ENCODE measurements at regions not wholly inside any gene's neighbourhood (a gene's known extent, or its start where the extent isn't known, plus 50 kb on each side); places are given as distances from the start of the nearest gene placed in this dataset.
"Not testable (repeated sequence)": the region's sequence is repeated elsewhere in the genome, so short reads cannot be mapped to it uniquely, and the experiment has no call there.

DNA sequence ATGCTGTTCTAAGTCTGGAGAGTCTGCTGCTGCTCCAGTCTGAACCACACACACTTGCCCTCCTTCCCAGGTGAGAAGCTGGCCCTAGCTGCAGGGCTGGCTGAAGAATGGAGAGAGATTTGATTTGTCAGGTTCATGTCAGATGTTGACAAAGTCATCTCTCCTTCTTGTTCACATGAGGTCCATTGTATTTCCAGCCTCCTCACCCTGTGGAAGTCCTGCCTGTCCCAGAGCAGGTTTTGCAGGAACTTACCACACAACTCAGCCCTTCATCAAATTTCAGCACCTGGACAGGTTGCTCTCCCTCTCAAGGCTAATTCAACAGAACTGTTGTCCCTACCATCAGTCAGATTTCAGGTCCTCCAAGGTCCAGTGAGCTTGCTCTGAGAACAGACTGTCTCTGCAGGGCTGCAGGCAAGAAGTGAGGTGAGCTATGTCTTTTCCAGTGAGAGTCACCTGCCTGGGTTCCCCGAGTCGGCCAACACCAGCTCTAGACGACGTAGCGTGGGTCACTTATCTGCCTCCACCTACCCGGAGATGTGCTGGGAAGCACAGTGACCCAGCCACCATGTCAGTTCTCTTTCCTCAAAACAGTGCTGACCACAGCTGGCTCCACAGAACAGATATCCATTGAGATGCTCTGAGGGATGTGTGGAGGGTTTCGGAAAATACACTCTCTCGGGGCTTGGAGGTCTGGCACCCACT is 58.0 kb upstream of the CD93 start:
- Histone ChIP-seq H3K36me3 (no peaks in the 10 kb centered on the region), H3K27me3 (no peaks in the 10 kb centered on the region), H3K9me3 (ENCODE audit: low read depth) (no peaks in the 10 kb centered on the region), H3K27ac (no peak overlapping the region), H3K4me1 (ENCODE audit: low read depth) (peaks cover 11% of the 10 kb centered on the region), H3K4me3 (no peak overlapping the region)
- DNase-seq (ENCODE audit: low read depth in 1 of 2, low spot score in 1 of 2), result no peak
- TF ChIP-seq, protein P1, sequence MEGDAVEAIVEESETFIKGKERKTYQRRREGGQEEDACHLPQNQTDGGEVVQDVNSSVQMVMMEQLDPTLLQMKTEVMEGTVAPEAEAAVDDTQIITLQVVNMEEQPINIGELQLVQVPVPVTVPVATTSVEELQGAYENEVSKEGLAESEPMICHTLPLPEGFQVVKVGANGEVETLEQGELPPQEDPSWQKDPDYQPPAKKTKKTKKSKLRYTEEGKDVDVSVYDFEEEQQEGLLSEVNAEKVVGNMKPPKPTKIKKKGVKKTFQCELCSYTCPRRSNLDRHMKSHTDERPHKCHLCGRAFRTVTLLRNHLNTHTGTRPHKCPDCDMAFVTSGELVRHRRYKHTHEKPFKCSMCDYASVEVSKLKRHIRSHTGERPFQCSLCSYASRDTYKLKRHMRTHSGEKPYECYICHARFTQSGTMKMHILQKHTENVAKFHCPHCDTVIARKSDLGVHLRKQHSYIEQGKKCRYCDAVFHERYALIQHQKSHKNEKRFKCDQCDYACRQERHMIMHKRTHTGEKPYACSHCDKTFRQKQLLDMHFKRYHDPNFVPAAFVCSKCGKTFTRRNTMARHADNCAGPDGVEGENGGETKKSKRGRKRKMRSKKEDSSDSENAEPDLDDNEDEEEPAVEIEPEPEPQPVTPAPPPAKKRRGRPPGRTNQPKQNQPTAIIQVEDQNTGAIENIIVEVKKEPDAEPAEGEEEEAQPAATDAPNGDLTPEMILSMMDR (IDR thresholded peaks at IDR 0.05; ENCODE audit: low read depth, low read length), result no peak

DNA sequence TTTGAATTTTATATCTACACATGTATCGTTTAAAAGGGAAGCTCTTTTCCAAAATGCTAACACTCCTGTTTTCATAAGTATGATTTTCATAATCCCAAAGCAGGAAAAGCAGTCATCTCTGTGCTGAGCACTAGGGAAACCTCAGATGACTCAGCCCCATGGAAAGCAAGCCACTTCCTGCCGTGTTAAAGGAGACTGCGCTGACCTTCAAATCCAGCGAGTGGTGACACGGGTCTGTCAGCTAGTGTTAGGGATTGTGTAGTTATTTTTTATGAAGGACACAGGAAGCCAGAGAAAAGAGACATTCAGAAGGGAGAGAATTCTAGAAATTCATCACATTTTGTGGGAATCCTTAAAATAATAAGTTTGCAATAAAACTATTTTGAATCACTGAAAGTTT is 57.0 kb upstream of the CD93 start:
- no peak overlapping the region for H3K27ac ChIP-seq
- TF ChIP-seq, protein P1 (IDR thresholded peaks at IDR 0.05; ENCODE audit: low read depth, low read length), result no peak
- H3K4me1 ChIP-seq (ENCODE audit: low read depth), result peaks cover 6% of the 10 kb centered on the region
- DNase-seq (ENCODE audit: low read depth in 1 of 2, low spot score in 1 of 2), result peak; percentile 37 to 76
- no peak overlapping the region for H3K4me3 ChIP-seq
- H3K9me3 ChIP-seq (ENCODE audit: low read depth), result no peaks in the 10 kb centered on the region
- no peaks in the 10 kb centered on the region for H3K36me3 ChIP-seq
- no peaks in the 10 kb centered on the region for H3K27me3 ChIP-seq

DNA sequence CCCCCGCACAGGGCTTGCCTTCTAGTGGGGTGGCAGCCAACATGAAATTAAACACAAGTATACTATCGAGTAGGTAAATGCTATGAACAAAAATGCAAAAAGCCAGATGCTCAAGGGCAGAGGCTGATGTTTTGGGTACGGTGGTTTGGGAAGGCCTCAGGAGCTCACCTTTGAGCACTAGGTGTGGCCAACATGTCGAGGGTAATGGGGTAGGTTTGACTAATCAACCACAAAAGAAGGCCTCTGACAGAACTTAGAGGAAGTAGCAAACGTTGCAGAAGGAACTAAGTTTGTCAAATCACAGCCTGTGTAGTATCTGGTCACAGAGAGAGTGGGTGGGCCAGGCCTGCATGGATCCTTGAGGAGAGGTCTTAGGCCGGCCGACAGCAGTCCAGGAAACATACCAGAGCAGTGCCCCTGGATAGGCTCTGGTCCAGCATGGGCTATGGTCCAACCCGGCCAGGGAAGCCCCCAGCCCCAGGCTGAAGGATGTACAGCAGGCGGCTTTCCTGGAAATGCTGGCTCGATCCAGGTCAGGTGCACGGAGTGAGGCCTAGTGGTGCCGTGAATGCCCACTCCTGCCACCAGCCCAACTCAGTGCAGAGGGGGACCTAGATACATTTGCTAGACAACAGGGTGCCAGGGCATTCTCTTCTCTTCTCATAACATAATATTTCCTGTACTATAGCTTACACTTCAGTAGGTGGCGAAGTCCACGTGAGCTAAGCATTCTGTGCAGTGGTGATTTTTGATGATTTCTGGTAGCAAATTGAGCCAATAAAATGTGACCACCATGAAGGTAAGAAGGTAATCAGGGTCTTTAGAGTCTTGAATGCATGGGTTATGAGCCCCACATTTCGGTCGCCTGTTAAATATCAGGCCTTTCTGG is 56.3 kb upstream of the CD93 start:
- TF ChIP-seq, protein P1 (IDR thresholded peaks at IDR 0.05; ENCODE audit: low read depth, low read length), result no peak
- H3K4me3 ChIP-seq, result no peak overlapping the region
- peaks cover 4% of the 10 kb centered on the region for H3K4me1 ChIP-seq (ENCODE audit: low read depth)
- no peaks in the 10 kb centered on the region for H3K9me3 ChIP-seq (ENCODE audit: low read depth)
- no peak for DNase-seq (ENCODE audit: low read depth in 1 of 2, low spot score in 1 of 2)
- H3K27me3 ChIP-seq, result no peaks in the 10 kb centered on the region
- no peak overlapping the region for H3K27ac ChIP-seq
- H3K36me3 ChIP-seq, result no peaks in the 10 kb centered on the region

DNA sequence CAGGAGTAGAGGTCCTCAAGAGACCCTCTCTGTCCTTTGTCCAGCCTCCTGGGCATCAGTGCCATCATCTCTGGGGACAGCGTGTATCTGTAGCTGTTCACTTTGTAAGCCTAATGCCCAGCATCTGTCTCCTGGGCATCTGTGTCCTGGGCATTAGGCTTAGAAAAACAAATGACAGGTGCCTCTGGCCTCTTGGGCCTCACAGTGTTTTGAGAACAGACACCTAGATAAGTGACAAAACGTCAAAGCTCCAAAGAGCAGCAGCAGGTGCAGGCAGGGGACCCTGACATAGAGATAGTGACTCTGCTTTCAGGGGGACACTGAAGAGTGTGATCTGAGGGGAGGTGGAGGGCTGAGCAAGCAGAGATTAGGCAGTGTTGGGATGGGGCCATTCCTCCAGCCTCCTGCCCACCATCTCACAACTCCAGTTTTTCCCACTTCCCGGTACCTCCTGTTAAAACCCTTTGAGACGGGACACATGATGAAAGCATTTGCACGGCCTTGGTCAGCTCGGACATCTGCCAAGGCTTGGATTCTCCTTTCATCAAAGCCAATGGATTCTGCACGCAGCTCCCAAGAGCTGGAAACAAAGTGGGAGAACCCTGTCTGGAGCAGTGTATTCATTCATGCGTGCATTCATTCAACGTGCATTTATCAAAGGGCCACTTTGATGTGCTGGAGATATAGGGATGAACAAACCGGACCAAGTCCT is 55.5 kb upstream of the CD93 start:
- no peaks in the 10 kb centered on the region for H3K9me3 ChIP-seq (ENCODE audit: low read depth)
- H3K4me1 ChIP-seq (ENCODE audit: low read depth), result peaks cover 4% of the 10 kb centered on the region
- H3K27ac ChIP-seq, result no peak overlapping the region
- no peak overlapping the region for H3K4me3 ChIP-seq
- no peak for DNase-seq (ENCODE audit: low read depth in 1 of 2, low spot score in 1 of 2)
- TF ChIP-seq, protein P1 (IDR thresholded peaks at IDR 0.05; ENCODE audit: low read depth, low read length), result no peak
- H3K27me3 ChIP-seq, result no peaks in the 10 kb centered on the region
- no peaks in the 10 kb centered on the region for H3K36me3 ChIP-seq

DNA sequence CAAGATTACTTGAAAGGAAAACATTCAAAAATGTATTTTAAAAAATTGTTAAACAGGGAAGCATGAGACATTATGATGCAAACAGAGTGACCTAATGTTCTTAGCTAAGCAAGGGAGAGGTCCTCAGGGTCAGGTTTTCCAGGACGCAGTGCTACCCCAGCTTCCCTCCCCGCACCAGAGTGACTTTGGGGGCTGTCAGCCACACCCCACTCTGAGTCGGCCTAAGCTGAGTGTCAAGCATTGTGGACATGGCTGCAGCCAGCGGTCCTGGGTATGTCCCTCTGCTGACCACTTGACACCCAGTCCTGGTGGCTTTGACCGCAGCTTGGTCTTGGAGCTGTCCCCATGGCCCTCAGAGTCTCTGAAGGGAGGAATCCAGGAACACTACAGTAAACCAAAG is 54.9 kb upstream of the CD93 start:
- no peak for DNase-seq (ENCODE audit: low read depth in 1 of 2, low spot score in 1 of 2)
- TF ChIP-seq, protein P1 (IDR thresholded peaks at IDR 0.05; ENCODE audit: low read depth, low read length), result no peak
- Histone ChIP-seq H3K4me1 (ENCODE audit: low read depth) (peaks cover 4% of the 10 kb centered on the region), H3K9me3 (ENCODE audit: low read depth) (no peaks in the 10 kb centered on the region), H3K36me3 (no peaks in the 10 kb centered on the region), H3K4me3 (no peak overlapping the region), H3K27me3 (no peaks in the 10 kb centered on the region), H3K27ac (no peak overlapping the region)

DNA sequence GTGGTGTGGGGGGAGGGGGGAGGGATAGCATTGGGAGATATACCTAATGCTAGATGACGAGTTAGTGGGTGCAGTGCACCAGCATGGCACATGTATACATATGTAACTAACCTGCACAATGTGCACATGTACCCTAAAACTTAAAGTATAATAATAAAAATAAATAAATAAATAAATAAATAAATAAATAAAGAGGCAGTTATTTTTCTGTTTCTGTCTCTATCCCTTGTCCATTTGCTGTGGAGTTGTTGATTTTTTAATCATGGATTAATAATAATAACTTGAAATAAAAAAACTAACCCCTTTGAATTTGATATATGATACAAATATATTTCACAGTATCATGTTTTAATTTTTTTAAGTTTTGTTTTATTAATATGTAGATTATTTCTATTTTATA is 53.9 kb upstream of the CD93 start:
- H3K4me3 ChIP-seq; H3K9me3 ChIP-seq (ENCODE audit: low read depth); H3K27ac ChIP-seq; H3K4me1 ChIP-seq (ENCODE audit: low read depth); H3K27me3 ChIP-seq; DNase-seq (ENCODE audit: low read depth in 1 of 2, low spot score in 1 of 2); H3K36me3 ChIP-seq: not testable (repeated sequence)
